Loucy (cell line): ENCODE measurements at regions not wholly inside any gene's neighbourhood (a gene's known extent, or its start where the extent isn't known, plus 50 kb on each side); places are given as distances from the start of the nearest gene placed in this dataset.

Source experiments
- H2AFZ ChIP-seq: fragments of 200-600 bp; sonication (generic); 2 replicates; pipeline ENCODE4 v1.6.0; 2016; ENCODE audit warnings: antibody characterized with exemption, mild to moderate bottlenecking, low read length, moderate library complexity
- H3F3A ChIP-seq: fragments of 200-600 bp; 2 replicates; pipeline ENCODE4 v1.6.0; 2016; ENCODE audit warnings: antibody characterized with exemption, low read depth, mild to moderate bottlenecking
- H3K27me3 ChIP-seq: fragments of 200-600 bp; sonication (generic); 2 replicates; pipeline ENCODE4 v1.6.1; 2014; ENCODE audit warnings: low read length, mild to moderate bottlenecking; ENCODE audit not compliant: insufficient read depth, poor library complexity, severe bottlenecking
- H3K36me3 ChIP-seq: fragments of 200-600 bp; sonication (generic); 2 replicates; pipeline ENCODE4 v1.6.1; 2016; ENCODE audit warnings: low read length; ENCODE audit not compliant: insufficient read depth
- H3K4me1 ChIP-seq: fragments of 200-600 bp; sonication (generic); 2 replicates; pipeline ENCODE4 v1.5.1; 2014; ENCODE audit warnings: low read length, mild to moderate bottlenecking; ENCODE audit not compliant: insufficient read depth, poor library complexity, severe bottlenecking
- H3K4me2 ChIP-seq: fragments of 200-600 bp; sonication (generic); 2 replicates; pipeline ENCODE4 v1.6.0; 2014; ENCODE audit warnings: antibody characterized with exemption, low read length, low read depth, mild to moderate bottlenecking; ENCODE audit not compliant: poor library complexity, severe bottlenecking
- H3K4me3 ChIP-seq: fragments of 200-600 bp; sonication (generic); 2 replicates; pipeline ENCODE4 v1.5.1; 2014; ENCODE audit warnings: low read length, mild to moderate bottlenecking, mixed read lengths; ENCODE audit not compliant: poor library complexity, severe bottlenecking
- H3K79me2 ChIP-seq: fragments of 200-600 bp; sonication (generic); 2 replicates; pipeline ENCODE4 v1.6.1; 2014; ENCODE audit warnings: low read length; ENCODE audit not compliant: insufficient read depth
- H3K9ac ChIP-seq: fragments of 200-600 bp; sonication (generic); 2 replicates; pipeline ENCODE4 v1.6.0; 2014; ENCODE audit warnings: mild to moderate bottlenecking, low read depth, low read length, moderate library complexity; ENCODE audit not compliant: poor library complexity, severe bottlenecking
- H3K9me2 ChIP-seq: fragments of 200-600 bp; sonication (generic); replicated peaks from 2 replicates; pipeline ENCODE4 v1.6.1; 2016; ENCODE audit warnings: low read depth, low read length, mixed read lengths
- H3K9me3 ChIP-seq: fragments of 200-600 bp; sonication (generic); 2 replicates; pipeline ENCODE4 v1.6.1; 2014; ENCODE audit warnings: mild to moderate bottlenecking, antibody characterized with exemption, low read length, low read depth; ENCODE audit not compliant: insufficient read depth
- H4K20me1 ChIP-seq: fragments of 200-600 bp; sonication (generic); 2 replicates; pipeline ENCODE4 v1.6.0; 2014; ENCODE audit warnings: antibody characterized with exemption, low read length, mild to moderate bottlenecking; ENCODE audit not compliant: insufficient read depth, poor library complexity, severe bottlenecking
- EZH2phosphoT487 ChIP-seq: fragments of 200-600 bp; IDR thresholded peaks from 2 replicates; pipeline ENCODE4 v1.6.1; 2018; ENCODE audit warnings: antibody characterized with exemption, mild to moderate bottlenecking, moderate library complexity, borderline replicate concordance
- TF ChIP-seq, protein P1 (sequence below): fragments of 200-600 bp; sonication (generic); conservative IDR thresholded peaks from 2 replicates; pipeline ENCODE4 v1.5.1; 2014; ENCODE audit warnings: mild to moderate bottlenecking, antibody characterized with exemption, low read length

- H3K27me3 ChIP-seq: no peaks in the 10 kb centered on the region
- H3K79me2 ChIP-seq: no peaks in the 10 kb centered on the region
- H3K36me3 ChIP-seq: no peaks in the 10 kb centered on the region
- H3F3A ChIP-seq: no peaks in the 10 kb centered on the region
- H3K4me1 ChIP-seq: peaks cover 10% of the 10 kb centered on the region
- H3K9ac ChIP-seq: no peak overlapping the region
- H3K9me2 ChIP-seq: no peaks in the 10 kb centered on the region
- no peak overlapping the region for H3K4me3 ChIP-seq
- peaks cover 14% of the 10 kb centered on the region; the same call in 1 of the 2 replicates for H3K9me3 ChIP-seq
- TF ChIP-seq, protein P1, sequence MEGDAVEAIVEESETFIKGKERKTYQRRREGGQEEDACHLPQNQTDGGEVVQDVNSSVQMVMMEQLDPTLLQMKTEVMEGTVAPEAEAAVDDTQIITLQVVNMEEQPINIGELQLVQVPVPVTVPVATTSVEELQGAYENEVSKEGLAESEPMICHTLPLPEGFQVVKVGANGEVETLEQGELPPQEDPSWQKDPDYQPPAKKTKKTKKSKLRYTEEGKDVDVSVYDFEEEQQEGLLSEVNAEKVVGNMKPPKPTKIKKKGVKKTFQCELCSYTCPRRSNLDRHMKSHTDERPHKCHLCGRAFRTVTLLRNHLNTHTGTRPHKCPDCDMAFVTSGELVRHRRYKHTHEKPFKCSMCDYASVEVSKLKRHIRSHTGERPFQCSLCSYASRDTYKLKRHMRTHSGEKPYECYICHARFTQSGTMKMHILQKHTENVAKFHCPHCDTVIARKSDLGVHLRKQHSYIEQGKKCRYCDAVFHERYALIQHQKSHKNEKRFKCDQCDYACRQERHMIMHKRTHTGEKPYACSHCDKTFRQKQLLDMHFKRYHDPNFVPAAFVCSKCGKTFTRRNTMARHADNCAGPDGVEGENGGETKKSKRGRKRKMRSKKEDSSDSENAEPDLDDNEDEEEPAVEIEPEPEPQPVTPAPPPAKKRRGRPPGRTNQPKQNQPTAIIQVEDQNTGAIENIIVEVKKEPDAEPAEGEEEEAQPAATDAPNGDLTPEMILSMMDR: no peak
- TF ChIP-seq EZH2phosphoT487: no peak
- H4K20me1 ChIP-seq: no peaks in the 10 kb centered on the region
- H2AFZ ChIP-seq: no peak overlapping the region
- H3K4me2 ChIP-seq: no peak overlapping the region
Measured at GRCh38 chr13:39887387-39887786, 231.9 kb downstream of the COG6 start.

GRCh38 chr13:39888865-39889810 lies 233.7 kb downstream of the COG6 start:
- Histone ChIP-seq H3K9me3 (0 out of 2 replicates have a peak, but pooled peaks cover 3% of the 10 kb centered on the region), H3F3A (no peaks in the 10 kb centered on the region), H3K4me3 (no peak overlapping the region), H3K27me3 (no peaks in the 10 kb centered on the region), H4K20me1 (no peaks in the 10 kb centered on the region), H3K4me2 (no peak overlapping the region), H3K79me2 (no peaks in the 10 kb centered on the region), H3K36me3 (no peaks in the 10 kb centered on the region), H3K4me1 (peaks cover 24% of the 10 kb centered on the region), H3K9ac (no peak overlapping the region), H2AFZ (no peak overlapping the region), H3K9me2 (no peaks in the 10 kb centered on the region)
- TF ChIP-seq EZH2phosphoT487: no peak
- TF ChIP-seq, protein P1: no peak

DNA sequence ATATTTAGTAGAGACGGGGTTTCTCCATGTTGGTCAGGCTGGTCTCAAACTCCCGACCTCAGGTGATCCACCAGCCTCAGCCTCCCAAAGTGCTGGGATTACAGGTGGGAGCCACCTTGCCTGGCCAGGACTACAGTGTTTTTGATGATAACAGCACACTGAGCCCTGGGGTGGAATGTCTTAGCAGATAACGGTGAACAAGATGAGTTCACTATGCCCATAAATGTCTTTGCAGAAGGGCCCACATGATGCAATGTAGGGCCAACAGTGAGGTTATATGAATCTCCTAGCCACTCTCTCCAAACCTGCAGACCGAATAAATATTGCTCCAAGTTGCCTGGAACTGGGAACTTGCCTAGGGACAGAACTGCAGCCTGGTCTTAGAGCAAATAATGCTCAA lies 235.1 kb downstream of the COG6 start:
- H3K4me1 ChIP-seq: peaks cover 38% of the 10 kb centered on the region

More for the DNA sequence above, 235.1 kb downstream of the COG6 start:
- no peaks in the 10 kb centered on the region for H3K9me3 ChIP-seq
- no peaks in the 10 kb centered on the region for H3K36me3 ChIP-seq
- no peak overlapping the region for H2AFZ ChIP-seq
- H3F3A ChIP-seq: no peaks in the 10 kb centered on the region
- no peak overlapping the region for H3K4me3 ChIP-seq
- H3K9ac ChIP-seq: no peak overlapping the region
- H3K79me2 ChIP-seq: no peaks in the 10 kb centered on the region
- TF ChIP-seq, protein P1: no peak
- TF ChIP-seq EZH2phosphoT487: no peak
- H3K27me3 ChIP-seq: no peaks in the 10 kb centered on the region
- no peaks in the 10 kb centered on the region for H3K9me2 ChIP-seq
- H3K4me2 ChIP-seq: no peak overlapping the region
- no peaks in the 10 kb centered on the region for H4K20me1 ChIP-seq
